ENCODE measurements at regions not wholly inside any gene's neighbourhood (a gene's known extent, or its start where the extent isn't known, plus 50 kb on each side); places are given as distances from the start of the nearest gene placed in this dataset.

GRCh38 chr21:24375201-24375600 lies 1232.1 kb downstream of the MRPL39 start:
- H3K27ac Mint-ChIP-seq = no peak overlapping the region
- no peaks in the 10 kb centered on the region for H3K9me3 Mint-ChIP-seq
- no peaks in the 10 kb centered on the region for H3K4me1 Mint-ChIP-seq (ENCODE audit: low read depth)
- H3K27me3 Mint-ChIP-seq = no peaks in the 10 kb centered on the region
- no peaks in the 10 kb centered on the region for H3K36me3 Mint-ChIP-seq (ENCODE audit: low read depth)
- no peak overlapping the region for H3K4me3 Mint-ChIP-seq

GRCh38 chr21:24372506-24372905 lies 1234.8 kb downstream of the MRPL39 start:
- Mint-ChIP-seq H3K9me3 (no peaks in the 10 kb centered on the region), H3K27me3 (no peaks in the 10 kb centered on the region), H3K27ac (no peak overlapping the region), H3K4me3 (no peak overlapping the region), H3K4me1 (ENCODE audit: low read depth) (no peaks in the 10 kb centered on the region), H3K36me3 (ENCODE audit: low read depth) (no peaks in the 10 kb centered on the region)

GRCh38 chr21:24369746-24370145 lies 1237.5 kb downstream of the MRPL39 start:
- no peaks in the 10 kb centered on the region for H3K36me3 Mint-ChIP-seq (ENCODE audit: low read depth)
- H3K4me1 Mint-ChIP-seq (ENCODE audit: low read depth) = no peaks in the 10 kb centered on the region
- no peak overlapping the region for H3K27ac Mint-ChIP-seq
- no peaks in the 10 kb centered on the region for H3K9me3 Mint-ChIP-seq
- H3K27me3 Mint-ChIP-seq = no peaks in the 10 kb centered on the region
- H3K4me3 Mint-ChIP-seq = no peak overlapping the region

GRCh38 chr21:24369278-24369677 lies 1238.0 kb downstream of the MRPL39 start:
- Mint-ChIP-seq H3K27ac (no peak overlapping the region), H3K36me3 (ENCODE audit: low read depth) (no peaks in the 10 kb centered on the region), H3K4me3 (no peak overlapping the region), H3K4me1 (ENCODE audit: low read depth) (no peaks in the 10 kb centered on the region), H3K27me3 (no peaks in the 10 kb centered on the region), H3K9me3 (no peaks in the 10 kb centered on the region)

GRCh38 chr21:24367936-24368335 lies 1239.3 kb downstream of the MRPL39 start:
- no peak overlapping the region for H3K27ac Mint-ChIP-seq
- no peaks in the 10 kb centered on the region for H3K36me3 Mint-ChIP-seq (ENCODE audit: low read depth)
- no peaks in the 10 kb centered on the region for H3K4me1 Mint-ChIP-seq (ENCODE audit: low read depth)
- no peaks in the 10 kb centered on the region for H3K9me3 Mint-ChIP-seq
- H3K4me3 Mint-ChIP-seq = no peak overlapping the region
- H3K27me3 Mint-ChIP-seq = no peaks in the 10 kb centered on the region

GRCh38 chr21:24353492-24353891 lies 1253.8 kb downstream of the MRPL39 start:
- Mint-ChIP-seq H3K27me3 (no peaks in the 10 kb centered on the region), H3K36me3 (ENCODE audit: low read depth) (no peaks in the 10 kb centered on the region), H3K27ac (no peak overlapping the region)

GRCh38 chr21:24339406-24339805 lies 1267.9 kb downstream of the MRPL39 start:
- Mint-ChIP-seq H3K9me3 (no peaks in the 10 kb centered on the region), H3K36me3 (ENCODE audit: low read depth) (no peaks in the 10 kb centered on the region), H3K27me3 (no peaks in the 10 kb centered on the region)

More at GRCh38 chr21:24353492-24353891, 1253.8 kb downstream of the MRPL39 start:
- H3K4me3 Mint-ChIP-seq = no peak overlapping the region
- H3K9me3 Mint-ChIP-seq = no peaks in the 10 kb centered on the region
- H3K4me1 Mint-ChIP-seq (ENCODE audit: low read depth) = no peaks in the 10 kb centered on the region

GRCh38 chr21:24336491-24336890 lies 1270.8 kb downstream of the MRPL39 start:
- peaks cover 3% of the 10 kb centered on the region for H3K9me3 Mint-ChIP-seq
- H3K27ac Mint-ChIP-seq = no peak overlapping the region
- H3K27me3 Mint-ChIP-seq = no peaks in the 10 kb centered on the region
- no peak overlapping the region for H3K4me3 Mint-ChIP-seq
- H3K36me3 Mint-ChIP-seq (ENCODE audit: low read depth) = no peaks in the 10 kb centered on the region
- no peaks in the 10 kb centered on the region for H3K4me1 Mint-ChIP-seq (ENCODE audit: low read depth)

More at GRCh38 chr21:24339406-24339805, 1267.9 kb downstream of the MRPL39 start:
- H3K4me3 Mint-ChIP-seq = no peak overlapping the region
- no peak overlapping the region for H3K27ac Mint-ChIP-seq
- no peaks in the 10 kb centered on the region for H3K4me1 Mint-ChIP-seq (ENCODE audit: low read depth)

GRCh38 chr21:24323536-24323935 lies 1283.7 kb downstream of the MRPL39 start:
- Mint-ChIP-seq H3K36me3 (ENCODE audit: low read depth) (no peaks in the 10 kb centered on the region), H3K9me3 (no peaks in the 10 kb centered on the region), H3K27ac (no peak overlapping the region), H3K27me3 (no peaks in the 10 kb centered on the region), H3K4me3 (no peak overlapping the region), H3K4me1 (ENCODE audit: low read depth) (no peaks in the 10 kb centered on the region)

- H3K27ac Mint-ChIP-seq = no peak overlapping the region
- no peak overlapping the region for H3K4me3 Mint-ChIP-seq
- H3K36me3 Mint-ChIP-seq (ENCODE audit: low read depth) = no peaks in the 10 kb centered on the region
- H3K4me1 Mint-ChIP-seq (ENCODE audit: low read depth) = no peaks in the 10 kb centered on the region
- H3K27me3 Mint-ChIP-seq = peaks cover 4% of the 10 kb centered on the region
- H3K9me3 Mint-ChIP-seq = no peaks in the 10 kb centered on the region
Observed at GRCh38 chr21:24316277-24316922, 1290.9 kb downstream of the MRPL39 start.

GRCh38 chr21:24310788-24311187 lies 1296.5 kb downstream of the MRPL39 start:
- no peaks in the 10 kb centered on the region for H3K36me3 Mint-ChIP-seq (ENCODE audit: low read depth)
- H3K4me3 Mint-ChIP-seq = no peak overlapping the region
- no peaks in the 10 kb centered on the region for H3K4me1 Mint-ChIP-seq (ENCODE audit: low read depth)
- no peak overlapping the region for H3K27ac Mint-ChIP-seq
- H3K9me3 Mint-ChIP-seq = no peaks in the 10 kb centered on the region
- H3K27me3 Mint-ChIP-seq = peaks cover 4% of the 10 kb centered on the region

GRCh38 chr21:24308183-24308582 lies 1299.1 kb downstream of the MRPL39 start:
- no peaks in the 10 kb centered on the region for H3K27me3 Mint-ChIP-seq
- no peak overlapping the region for H3K4me3 Mint-ChIP-seq
- no peaks in the 10 kb centered on the region for H3K9me3 Mint-ChIP-seq
- H3K36me3 Mint-ChIP-seq (ENCODE audit: low read depth) = no peaks in the 10 kb centered on the region
- H3K4me1 Mint-ChIP-seq (ENCODE audit: low read depth) = no peaks in the 10 kb centered on the region
- no peak overlapping the region for H3K27ac Mint-ChIP-seq

- H3K4me1 Mint-ChIP-seq (ENCODE audit: low read depth) = no peaks in the 10 kb centered on the region
- no peak overlapping the region for H3K4me3 Mint-ChIP-seq
- no peaks in the 10 kb centered on the region for H3K9me3 Mint-ChIP-seq
- H3K36me3 Mint-ChIP-seq (ENCODE audit: low read depth) = no peaks in the 10 kb centered on the region
- no peaks in the 10 kb centered on the region for H3K27me3 Mint-ChIP-seq
- no peak overlapping the region for H3K27ac Mint-ChIP-seq
Observed at GRCh38 chr21:24302400-24302799, 1304.9 kb downstream of the MRPL39 start.

GRCh38 chr21:24298040-24298439 lies 1309.2 kb downstream of the MRPL39 start:
- H3K4me1 Mint-ChIP-seq (ENCODE audit: low read depth) = no peaks in the 10 kb centered on the region
- no peak overlapping the region for H3K4me3 Mint-ChIP-seq
- H3K27ac Mint-ChIP-seq = no peak overlapping the region
- H3K27me3 Mint-ChIP-seq = no peaks in the 10 kb centered on the region
- H3K9me3 Mint-ChIP-seq = no peaks in the 10 kb centered on the region
- H3K36me3 Mint-ChIP-seq (ENCODE audit: low read depth) = no peaks in the 10 kb centered on the region

GRCh38 chr21:24294171-24294570 lies 1313.1 kb downstream of the MRPL39 start:
- no peak overlapping the region for H3K27ac Mint-ChIP-seq
- peaks cover 8% of the 10 kb centered on the region for H3K4me1 Mint-ChIP-seq (ENCODE audit: low read depth)
- no peaks in the 10 kb centered on the region for H3K36me3 Mint-ChIP-seq (ENCODE audit: low read depth)
- no peak overlapping the region for H3K4me3 Mint-ChIP-seq
- no peaks in the 10 kb centered on the region for H3K27me3 Mint-ChIP-seq
- H3K9me3 Mint-ChIP-seq = no peaks in the 10 kb centered on the region

GRCh38 chr21:24290151-24290833 lies 1317.0 kb downstream of the MRPL39 start:
- Mint-ChIP-seq H3K4me3 (peak overlapping the region; percentile 24), H3K9me3 (no peaks in the 10 kb centered on the region), H3K4me1 (ENCODE audit: low read depth) (peaks cover 8% of the 10 kb centered on the region)

More at GRCh38 chr21:24290151-24290833, 1317.0 kb downstream of the MRPL39 start:
- Mint-ChIP-seq H3K27ac (no peak overlapping the region), H3K27me3 (no peaks in the 10 kb centered on the region), H3K36me3 (ENCODE audit: low read depth) (no peaks in the 10 kb centered on the region)

Measured in stimulated activated naive CD8-positive, alpha-beta T cell treated with anti-CD3 and anti-CD28 coated beads, Interleukin-15, Interleukin-2, amounts not matched to agents 100 ng/mL and 50 ng/mL, for 24 hours (primary cell).